ENCODE measurements at regions not wholly inside any gene's neighbourhood (a gene's known extent, or its start where the extent isn't known, plus 50 kb on each side); places are given as distances from the start of the nearest gene placed in this dataset.

- Histone ChIP-seq H2AFZ (ENCODE audit: low read length) (no peak overlapping the region), H3K4me3 (ENCODE audit: insufficient read depth, low read length) (no peak overlapping the region), H3K36me3 (ENCODE audit: insufficient read depth, low read length) (no peaks in the 10 kb centered on the region), H3K9me3 (ENCODE audit: low read depth, low read length) (no peaks in the 10 kb centered on the region), H4K20me1 (ENCODE audit: insufficient read depth, low read length) (no peaks in the 10 kb centered on the region), H3K79me2 (ENCODE audit: insufficient read depth, low read length) (no peaks in the 10 kb centered on the region), H3K4me1 (ENCODE audit: insufficient read depth, low read length) (no peaks in the 10 kb centered on the region), H3K27ac (ENCODE audit: low read depth, low read length) (no peak overlapping the region), H3K27me3 (ENCODE audit: insufficient read depth, low read length) (no peaks in the 10 kb centered on the region), H3K4me2 (ENCODE audit: insufficient read depth, low read length) (no peak overlapping the region)
- TF ChIP-seq, protein P1, sequence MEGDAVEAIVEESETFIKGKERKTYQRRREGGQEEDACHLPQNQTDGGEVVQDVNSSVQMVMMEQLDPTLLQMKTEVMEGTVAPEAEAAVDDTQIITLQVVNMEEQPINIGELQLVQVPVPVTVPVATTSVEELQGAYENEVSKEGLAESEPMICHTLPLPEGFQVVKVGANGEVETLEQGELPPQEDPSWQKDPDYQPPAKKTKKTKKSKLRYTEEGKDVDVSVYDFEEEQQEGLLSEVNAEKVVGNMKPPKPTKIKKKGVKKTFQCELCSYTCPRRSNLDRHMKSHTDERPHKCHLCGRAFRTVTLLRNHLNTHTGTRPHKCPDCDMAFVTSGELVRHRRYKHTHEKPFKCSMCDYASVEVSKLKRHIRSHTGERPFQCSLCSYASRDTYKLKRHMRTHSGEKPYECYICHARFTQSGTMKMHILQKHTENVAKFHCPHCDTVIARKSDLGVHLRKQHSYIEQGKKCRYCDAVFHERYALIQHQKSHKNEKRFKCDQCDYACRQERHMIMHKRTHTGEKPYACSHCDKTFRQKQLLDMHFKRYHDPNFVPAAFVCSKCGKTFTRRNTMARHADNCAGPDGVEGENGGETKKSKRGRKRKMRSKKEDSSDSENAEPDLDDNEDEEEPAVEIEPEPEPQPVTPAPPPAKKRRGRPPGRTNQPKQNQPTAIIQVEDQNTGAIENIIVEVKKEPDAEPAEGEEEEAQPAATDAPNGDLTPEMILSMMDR (IDR thresholded peaks at IDR 0.05; ENCODE audit: extremely low read depth, low read depth, low read length) = no peak
- no peak for DNase-seq (ENCODE audit: insufficient read length, low spot score, missing footprints)
Measured at GRCh38 chr6:51057296-51057695, 238.6 kb downstream of the TFAP2B start.

DNA sequence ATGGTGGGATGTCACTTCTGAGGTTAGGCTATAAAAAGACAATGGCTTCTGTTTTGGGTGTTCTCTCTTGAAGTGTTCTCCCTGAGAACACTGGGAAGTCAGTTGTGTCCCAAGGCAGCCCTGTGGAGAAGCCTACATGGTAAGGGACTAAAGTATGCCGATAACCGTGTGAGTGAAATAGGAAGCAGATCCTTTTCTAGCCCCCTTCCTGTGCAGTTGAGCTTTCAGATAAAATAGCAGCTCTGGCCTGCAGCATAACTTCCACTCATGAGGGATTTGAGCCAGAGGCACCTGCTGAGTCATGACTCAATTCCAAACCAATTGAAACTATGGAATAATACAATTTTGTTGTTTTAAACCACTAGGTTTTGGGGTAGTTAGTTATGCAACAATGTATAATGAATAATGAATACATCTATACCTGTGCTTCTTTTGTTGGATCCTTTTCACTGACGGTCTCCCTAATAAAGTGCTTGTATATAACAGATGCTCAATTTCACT, 241.6 kb downstream of the TFAP2B start:
- H3K27me3 ChIP-seq (ENCODE audit: insufficient read depth, low read length) = no peaks in the 10 kb centered on the region
- TF ChIP-seq, protein P1 (IDR thresholded peaks at IDR 0.05; ENCODE audit: extremely low read depth, low read depth, low read length) = no peak
- H4K20me1 ChIP-seq (ENCODE audit: insufficient read depth, low read length) = no peaks in the 10 kb centered on the region
- no peak overlapping the region for H3K4me2 ChIP-seq (ENCODE audit: insufficient read depth, low read length)
- no peak overlapping the region for H2AFZ ChIP-seq (ENCODE audit: low read length)
- no peak for DNase-seq (ENCODE audit: insufficient read length, low spot score, missing footprints)
- no peaks in the 10 kb centered on the region for H3K79me2 ChIP-seq (ENCODE audit: insufficient read depth, low read length)
- H3K9me3 ChIP-seq (ENCODE audit: low read depth, low read length) = no peaks in the 10 kb centered on the region
- no peaks in the 10 kb centered on the region for H3K4me1 ChIP-seq (ENCODE audit: insufficient read depth, low read length)
- H3K4me3 ChIP-seq (ENCODE audit: insufficient read depth, low read length) = no peak overlapping the region
- no peaks in the 10 kb centered on the region for H3K36me3 ChIP-seq (ENCODE audit: insufficient read depth, low read length)
- H3K27ac ChIP-seq (ENCODE audit: low read depth, low read length) = no peak overlapping the region

DNA sequence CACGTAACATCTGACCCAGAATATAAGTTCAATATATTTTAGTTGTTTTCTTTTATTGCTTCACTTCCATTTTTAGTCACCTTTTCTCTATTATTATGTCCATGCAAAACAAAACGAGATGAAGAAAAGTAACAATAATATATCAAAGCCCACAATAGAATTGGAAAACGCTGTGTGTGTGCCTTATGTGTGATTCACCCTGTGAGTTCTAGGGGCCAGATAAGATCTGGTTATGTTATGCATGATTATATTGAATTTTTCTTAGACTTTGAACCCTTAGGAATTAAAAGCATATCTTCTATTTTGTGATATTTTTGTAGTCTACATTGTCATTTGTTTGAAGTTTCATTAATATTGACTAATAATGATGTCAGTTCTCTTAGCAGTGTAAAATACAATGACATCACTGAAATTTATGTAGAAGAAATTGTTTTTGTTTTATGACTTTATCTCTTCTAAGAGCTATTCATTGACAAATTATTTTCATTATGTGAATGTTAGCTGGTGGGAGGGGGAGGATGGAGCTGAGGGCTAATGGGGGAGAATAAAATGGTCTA, 243.6 kb downstream of the TFAP2B start:
- Histone ChIP-seq H3K4me2 (ENCODE audit: insufficient read depth, low read length) (no peak overlapping the region), H3K4me3 (ENCODE audit: insufficient read depth, low read length) (no peak overlapping the region), H4K20me1 (ENCODE audit: insufficient read depth, low read length) (no peaks in the 10 kb centered on the region), H3K79me2 (ENCODE audit: insufficient read depth, low read length) (no peaks in the 10 kb centered on the region), H3K27me3 (ENCODE audit: insufficient read depth, low read length) (no peaks in the 10 kb centered on the region), H3K4me1 (ENCODE audit: insufficient read depth, low read length) (no peaks in the 10 kb centered on the region), H2AFZ (ENCODE audit: low read length) (no peak overlapping the region), H3K27ac (ENCODE audit: low read depth, low read length) (no peak overlapping the region), H3K36me3 (ENCODE audit: insufficient read depth, low read length) (no peaks in the 10 kb centered on the region), H3K9me3 (ENCODE audit: low read depth, low read length) (peaks cover 2% of the 10 kb centered on the region)
- no peak for DNase-seq (ENCODE audit: insufficient read length, low spot score, missing footprints)
- TF ChIP-seq, protein P1 (IDR thresholded peaks at IDR 0.05; ENCODE audit: extremely low read depth, low read depth, low read length) = no peak

DNA sequence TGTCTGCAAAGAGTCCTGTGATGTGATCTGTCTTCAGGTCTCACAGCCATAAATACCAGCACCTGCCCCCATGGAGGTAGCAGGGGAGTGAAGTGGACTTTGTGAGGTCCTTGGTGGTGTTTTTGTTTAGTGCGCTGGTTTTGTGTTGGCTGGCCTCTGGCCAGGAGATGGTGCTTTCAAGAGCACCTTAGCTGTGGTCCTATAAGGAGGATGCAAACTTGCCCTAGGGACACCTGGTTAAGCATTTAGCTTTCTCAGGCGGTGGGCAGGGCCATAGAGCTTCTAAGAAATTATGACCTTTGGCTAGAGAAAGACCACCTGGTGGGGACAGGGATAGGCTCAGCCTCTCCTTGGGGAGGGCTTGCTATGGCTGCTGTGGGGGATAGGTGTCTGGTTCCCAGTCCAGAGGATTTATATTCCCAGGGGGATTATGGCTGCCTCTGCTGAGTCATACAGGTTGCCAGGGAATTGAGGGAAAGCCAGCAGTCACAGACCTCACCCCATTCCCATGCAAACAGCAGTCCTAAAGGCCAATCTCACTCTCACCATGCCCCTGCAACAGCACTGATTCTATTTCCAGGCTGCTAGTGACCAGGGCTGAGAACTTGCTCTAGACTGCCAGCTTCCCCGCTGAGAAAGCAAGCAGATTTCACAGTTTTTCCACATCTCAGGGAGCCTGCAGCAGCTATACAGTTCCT, 259.3 kb downstream of the TFAP2B start:
- TF ChIP-seq, protein P1 (IDR thresholded peaks at IDR 0.05; ENCODE audit: extremely low read depth, low read depth, low read length) = no peak
- Histone ChIP-seq H3K36me3 (ENCODE audit: insufficient read depth, low read length) (no peaks in the 10 kb centered on the region), H4K20me1 (ENCODE audit: insufficient read depth, low read length) (no peaks in the 10 kb centered on the region), H3K27me3 (ENCODE audit: insufficient read depth, low read length) (no peaks in the 10 kb centered on the region), H3K4me3 (ENCODE audit: insufficient read depth, low read length) (no peak overlapping the region), H3K79me2 (ENCODE audit: insufficient read depth, low read length) (no peaks in the 10 kb centered on the region), H3K4me2 (ENCODE audit: insufficient read depth, low read length) (no peak overlapping the region), H3K9me3 (ENCODE audit: low read depth, low read length) (no peaks in the 10 kb centered on the region), H3K27ac (ENCODE audit: low read depth, low read length) (no peak overlapping the region), H3K4me1 (ENCODE audit: insufficient read depth, low read length) (no peaks in the 10 kb centered on the region), H2AFZ (ENCODE audit: low read length) (no peak overlapping the region)
- no peak for DNase-seq (ENCODE audit: insufficient read length, low spot score, missing footprints)

Data from osteoblast (primary cell).